ENCODE measurements at regions not wholly inside any gene's neighbourhood (a gene's known extent, or its start where the extent isn't known, plus 50 kb on each side); places are given as distances from the start of the nearest gene placed in this dataset.

- no peak overlapping the region for H3K4me3 ChIP-seq (replicated peaks; ENCODE audit: insufficient read depth, low read length)
- no peaks in the 10 kb centered on the region for H3K27me3 ChIP-seq (ENCODE audit: insufficient read depth, poor library complexity, severe bottlenecking)
- no peak for TF ChIP-seq CTCF (IDR thresholded peaks at IDR 0.05; ENCODE audit: insufficient read depth, low read length)
- no peak for TF ChIP-seq GABPA (IDR thresholded peaks at IDR 0.05; ENCODE audit: low read depth)
- TF ChIP-seq SPI1 (IDR thresholded peaks at IDR 0.05; ENCODE audit: borderline replicate concordance, low read depth), result no peak
- no peak for TF ChIP-seq REST (IDR thresholded peaks at IDR 0.05; ENCODE audit: insufficient replicate concordance, low read depth)
- TF ChIP-seq POLR2AphosphoS5 (IDR thresholded peaks at IDR 0.05; ENCODE audit: low read depth), result no peak
- no peak for DNase-seq (ENCODE audit: low read depth in 1 of 2, low spot score in 1 of 2)
- H3K27ac ChIP-seq (replicated peaks), result no peak overlapping the region
These were observed 57.3 kb downstream of the MED10 start for GRCh38 chr5:6321078-6321477.

GRCh38 chr5:6319116-6319515 is 59.2 kb downstream of the MED10 start:
- TF ChIP-seq POLR2AphosphoS5 (IDR thresholded peaks at IDR 0.05; ENCODE audit: low read depth), result no peak
- TF ChIP-seq GABPA (IDR thresholded peaks at IDR 0.05; ENCODE audit: low read depth), result no peak
- TF ChIP-seq REST (IDR thresholded peaks at IDR 0.05; ENCODE audit: insufficient replicate concordance, low read depth), result no peak
- TF ChIP-seq CTCF (IDR thresholded peaks at IDR 0.05; ENCODE audit: insufficient read depth, low read length), result no peak
- TF ChIP-seq SPI1 (IDR thresholded peaks at IDR 0.05; ENCODE audit: borderline replicate concordance, low read depth), result no peak
- no peak overlapping the region for H3K27ac ChIP-seq (replicated peaks)
- no peaks in the 10 kb centered on the region for H3K27me3 ChIP-seq (ENCODE audit: insufficient read depth, poor library complexity, severe bottlenecking)
- DNase-seq (ENCODE audit: low read depth in 1 of 2, low spot score in 1 of 2), result no peak
- no peak overlapping the region for H3K4me3 ChIP-seq (replicated peaks; ENCODE audit: insufficient read depth, low read length)

- no peak for DNase-seq (ENCODE audit: low read depth in 1 of 2, low spot score in 1 of 2)
- TF ChIP-seq REST (IDR thresholded peaks at IDR 0.05; ENCODE audit: insufficient replicate concordance, low read depth) (no peak), GABPA (IDR thresholded peaks at IDR 0.05; ENCODE audit: low read depth) (no peak), CTCF (IDR thresholded peaks at IDR 0.05; ENCODE audit: insufficient read depth, low read length) (no peak), SPI1 (IDR thresholded peaks at IDR 0.05; ENCODE audit: borderline replicate concordance, low read depth) (no peak), POLR2AphosphoS5 (IDR thresholded peaks at IDR 0.05; ENCODE audit: low read depth) (no peak)
- Histone ChIP-seq H3K4me3 (replicated peaks; ENCODE audit: insufficient read depth, low read length) (no peak overlapping the region), H3K27ac (replicated peaks) (no peak overlapping the region), H3K27me3 (ENCODE audit: insufficient read depth, poor library complexity, severe bottlenecking) (no peaks in the 10 kb centered on the region)
These were observed 61.1 kb downstream of the MED10 start for GRCh38 chr5:6317116-6317798.

Measured in HL-60 (cell line).